GM12865 (cell line): ENCODE measurements at regions not wholly inside any gene's neighbourhood (a gene's known extent, or its start where the extent isn't known, plus 50 kb on each side); places are given as distances from the start of the nearest gene placed in this dataset.

Source experiments
- DNase-seq: peaks from one replicate; pipeline ENCODE4 v3.0.0; 2010; ENCODE audit warnings: low read depth
- H3K4me3 ChIP-seq: 2 replicates; pipeline ENCODE4 v1.5.1; 2011; ENCODE audit warnings: mild to moderate bottlenecking, low read depth, low read length, control low read depth
- CTCF ChIP-seq: IDR thresholded peaks from 2 replicates; pipeline ENCODE4 v1.5.1; 2011; ENCODE audit warnings: low read length, control low read depth, low read depth, inconsistent platforms; ENCODE audit not compliant: insufficient read depth; ENCODE audit errors: missing control alignments

- no peak for DNase-seq
- H3K4me3 ChIP-seq: no peak overlapping the region
- TF ChIP-seq CTCF: no peak
Measured at GRCh38 chr2:122028371-122029100, 273.1 kb downstream of the TSN start.

GRCh38 chr2:122029456-122029855 is 274.0 kb downstream of the TSN start:
- H3K4me3 ChIP-seq: no peak overlapping the region
- TF ChIP-seq CTCF: no peak
- DNase-seq: no peak

GRCh38 chr2:122029945-122030344 is 274.5 kb downstream of the TSN start:
- no peak overlapping the region for H3K4me3 ChIP-seq

GRCh38 chr2:122031544-122032263 is 276.3 kb downstream of the TSN start:
- H3K4me3 ChIP-seq: no peak overlapping the region
- no peak for TF ChIP-seq CTCF
- peak; percentile 46 for DNase-seq

More at GRCh38 chr2:122029945-122030344, 274.5 kb downstream of the TSN start:
- TF ChIP-seq CTCF: no peak
- no peak for DNase-seq

GRCh38 chr2:122032264-122032645 is 276.8 kb downstream of the TSN start:
- no peak for DNase-seq
- H3K4me3 ChIP-seq: no peak overlapping the region
- no peak for TF ChIP-seq CTCF

GRCh38 chr2:122033778-122034177 is 278.3 kb downstream of the TSN start:
- no peak for TF ChIP-seq CTCF
- H3K4me3 ChIP-seq: no peak overlapping the region
- no peak for DNase-seq
